ENCODE measurements at regions not wholly inside any gene's neighbourhood (a gene's known extent, or its start where the extent isn't known, plus 50 kb on each side); places are given as distances from the start of the nearest gene placed in this dataset.

DNA sequence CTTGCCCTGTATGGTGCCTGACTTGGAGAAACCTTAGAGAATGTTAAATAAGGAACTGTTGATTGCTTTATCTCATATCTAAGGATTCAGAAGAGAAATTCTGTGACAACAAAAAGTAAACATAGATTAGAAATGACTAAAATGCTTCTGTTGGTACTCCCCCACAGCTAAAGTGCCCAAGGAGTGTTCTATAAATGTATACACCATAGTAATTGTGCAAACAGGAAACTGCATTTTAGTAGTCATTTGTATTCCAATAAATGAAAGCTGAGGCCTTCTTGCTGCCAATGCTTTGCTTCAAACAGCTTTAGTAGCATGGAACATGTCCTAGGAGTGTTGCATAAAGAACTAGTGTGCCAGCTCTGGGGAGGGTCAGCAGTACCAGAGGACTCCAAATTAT lies 343.7 kb upstream of the IRAK1BP1 start:
- TF ChIP-seq EGR1 (IDR thresholded peaks at IDR 0.05): no peak
- TF ChIP-seq EP300 (IDR thresholded peaks at IDR 0.05; ENCODE audit: borderline replicate concordance): no peak
- TF ChIP-seq, protein P1, sequence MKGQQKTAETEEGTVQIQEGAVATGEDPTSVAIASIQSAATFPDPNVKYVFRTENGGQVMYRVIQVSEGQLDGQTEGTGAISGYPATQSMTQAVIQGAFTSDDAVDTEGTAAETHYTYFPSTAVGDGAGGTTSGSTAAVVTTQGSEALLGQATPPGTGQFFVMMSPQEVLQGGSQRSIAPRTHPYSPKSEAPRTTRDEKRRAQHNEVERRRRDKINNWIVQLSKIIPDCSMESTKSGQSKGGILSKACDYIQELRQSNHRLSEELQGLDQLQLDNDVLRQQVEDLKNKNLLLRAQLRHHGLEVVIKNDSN (IDR thresholded peaks at IDR 0.05): no peak
- no peak for TF ChIP-seq RAD21 (IDR thresholded peaks at IDR 0.05; ENCODE audit: low read depth)
- TF ChIP-seq TCF12 (IDR thresholded peaks at IDR 0.05; ENCODE audit: low read depth): no peak
- TF ChIP-seq, protein P2, sequence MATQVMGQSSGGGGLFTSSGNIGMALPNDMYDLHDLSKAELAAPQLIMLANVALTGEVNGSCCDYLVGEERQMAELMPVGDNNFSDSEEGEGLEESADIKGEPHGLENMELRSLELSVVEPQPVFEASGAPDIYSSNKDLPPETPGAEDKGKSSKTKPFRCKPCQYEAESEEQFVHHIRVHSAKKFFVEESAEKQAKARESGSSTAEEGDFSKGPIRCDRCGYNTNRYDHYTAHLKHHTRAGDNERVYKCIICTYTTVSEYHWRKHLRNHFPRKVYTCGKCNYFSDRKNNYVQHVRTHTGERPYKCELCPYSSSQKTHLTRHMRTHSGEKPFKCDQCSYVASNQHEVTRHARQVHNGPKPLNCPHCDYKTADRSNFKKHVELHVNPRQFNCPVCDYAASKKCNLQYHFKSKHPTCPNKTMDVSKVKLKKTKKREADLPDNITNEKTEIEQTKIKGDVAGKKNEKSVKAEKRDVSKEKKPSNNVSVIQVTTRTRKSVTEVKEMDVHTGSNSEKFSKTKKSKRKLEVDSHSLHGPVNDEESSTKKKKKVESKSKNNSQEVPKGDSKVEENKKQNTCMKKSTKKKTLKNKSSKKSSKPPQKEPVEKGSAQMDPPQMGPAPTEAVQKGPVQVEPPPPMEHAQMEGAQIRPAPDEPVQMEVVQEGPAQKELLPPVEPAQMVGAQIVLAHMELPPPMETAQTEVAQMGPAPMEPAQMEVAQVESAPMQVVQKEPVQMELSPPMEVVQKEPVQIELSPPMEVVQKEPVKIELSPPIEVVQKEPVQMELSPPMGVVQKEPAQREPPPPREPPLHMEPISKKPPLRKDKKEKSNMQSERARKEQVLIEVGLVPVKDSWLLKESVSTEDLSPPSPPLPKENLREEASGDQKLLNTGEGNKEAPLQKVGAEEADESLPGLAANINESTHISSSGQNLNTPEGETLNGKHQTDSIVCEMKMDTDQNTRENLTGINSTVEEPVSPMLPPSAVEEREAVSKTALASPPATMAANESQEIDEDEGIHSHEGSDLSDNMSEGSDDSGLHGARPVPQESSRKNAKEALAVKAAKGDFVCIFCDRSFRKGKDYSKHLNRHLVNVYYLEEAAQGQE (IDR thresholded peaks at IDR 0.05; ENCODE audit: low read depth): no peak
- no peak for TF ChIP-seq CEBPB (IDR thresholded peaks at IDR 0.05)

DNA sequence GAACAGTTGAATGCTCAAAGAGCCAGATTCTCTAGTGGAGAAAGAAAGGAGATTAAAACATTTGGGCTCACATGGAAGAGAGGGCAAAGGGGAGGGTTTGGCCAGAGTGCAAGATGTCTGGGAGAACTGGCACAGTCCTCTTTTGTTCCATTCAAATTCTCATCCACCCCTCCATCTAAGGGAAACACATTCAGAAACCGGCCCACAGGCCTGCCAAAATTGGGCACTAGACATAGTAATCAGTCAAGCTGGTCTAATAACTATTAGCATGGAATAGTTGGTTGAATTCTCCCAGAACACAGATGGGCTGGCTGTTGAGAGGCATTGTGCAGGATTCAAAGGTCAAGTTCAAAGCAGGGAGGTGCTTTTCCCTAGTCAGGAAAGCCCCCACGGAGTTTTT lies 341.4 kb upstream of the IRAK1BP1 start:
- TF ChIP-seq, protein P1 (IDR thresholded peaks at IDR 0.05): no peak
- no peak for TF ChIP-seq YY1 (IDR thresholded peaks at IDR 0.05; ENCODE audit: low read depth)
- TF ChIP-seq CREB1 (IDR thresholded peaks at IDR 0.05; ENCODE audit: low read depth): no peak
- no peak for TF ChIP-seq EGR1 (IDR thresholded peaks at IDR 0.05)
- no peak for TF ChIP-seq TAF1 (IDR thresholded peaks at IDR 0.05; ENCODE audit: low read depth)
- TF ChIP-seq FOXM1 (IDR thresholded peaks at IDR 0.05; ENCODE audit: borderline replicate concordance, low read depth): no peak
- TF ChIP-seq, protein P2 (IDR thresholded peaks at IDR 0.05; ENCODE audit: low read depth): no peak
- no peak for TF ChIP-seq TCF12 (IDR thresholded peaks at IDR 0.05; ENCODE audit: low read depth)
- TF ChIP-seq TEAD4 (IDR thresholded peaks at IDR 0.05): no peak

GRCh38 chr6:78526432-78526831 lies 340.9 kb upstream of the IRAK1BP1 start:
- TF ChIP-seq CREB1 (IDR thresholded peaks at IDR 0.05; ENCODE audit: low read depth) (no peak), YY1 (IDR thresholded peaks at IDR 0.05; ENCODE audit: low read depth) (no peak), MAX (IDR thresholded peaks at IDR 0.05) (no peak), EGR1 (IDR thresholded peaks at IDR 0.05) (no peak), TEAD4 (IDR thresholded peaks at IDR 0.05) (no peak), RAD21 (IDR thresholded peaks at IDR 0.05; ENCODE audit: low read depth) (no peak), CEBPB (IDR thresholded peaks at IDR 0.05) (no peak), NFIC (IDR thresholded peaks at IDR 0.05) (no peak), TAF1 (IDR thresholded peaks at IDR 0.05; ENCODE audit: low read depth) (no peak), EP300 (IDR thresholded peaks at IDR 0.05; ENCODE audit: borderline replicate concordance) (no peak), ZBTB7A (IDR thresholded peaks at IDR 0.05; ENCODE audit: low read depth) (no peak), FOXM1 (IDR thresholded peaks at IDR 0.05; ENCODE audit: borderline replicate concordance, low read depth) (no peak), TCF12 (IDR thresholded peaks at IDR 0.05; ENCODE audit: low read depth) (no peak)
- TF ChIP-seq, protein P1 (IDR thresholded peaks at IDR 0.05): no peak
- TF ChIP-seq, protein P2 (IDR thresholded peaks at IDR 0.05; ENCODE audit: low read depth): no peak

- TF ChIP-seq EGR1 (IDR thresholded peaks at IDR 0.05) (no peak), TCF12 (IDR thresholded peaks at IDR 0.05; ENCODE audit: low read depth) (no peak), NFIC (IDR thresholded peaks at IDR 0.05) (no peak), CREB1 (IDR thresholded peaks at IDR 0.05; ENCODE audit: low read depth) (no peak), RAD21 (IDR thresholded peaks at IDR 0.05; ENCODE audit: low read depth) (no peak), EP300 (IDR thresholded peaks at IDR 0.05; ENCODE audit: borderline replicate concordance) (no peak), TAF1 (IDR thresholded peaks at IDR 0.05; ENCODE audit: low read depth) (no peak), YY1 (IDR thresholded peaks at IDR 0.05; ENCODE audit: low read depth) (no peak), ZBTB7A (IDR thresholded peaks at IDR 0.05; ENCODE audit: low read depth) (no peak), CEBPB (IDR thresholded peaks at IDR 0.05) (no peak), MAX (IDR thresholded peaks at IDR 0.05) (no peak), FOXM1 (IDR thresholded peaks at IDR 0.05; ENCODE audit: borderline replicate concordance, low read depth) (no peak)
- TF ChIP-seq, protein P2 (IDR thresholded peaks at IDR 0.05; ENCODE audit: low read depth): no peak
- TF ChIP-seq, protein P1 (IDR thresholded peaks at IDR 0.05): no peak
These were observed 338.4 kb upstream of the IRAK1BP1 start for GRCh38 chr6:78528926-78529325.

All from Ishikawa (cell line).